Middle frontal gyrus (tissue), 1 donor: ENCODE measurements at regions not wholly inside any gene's neighbourhood (a gene's known extent, or its start where the extent isn't known, plus 50 kb on each side); places are given as distances from the start of the nearest gene placed in this dataset.

Experiments
- DNase-seq: peaks from one replicate; pipeline ENCODE4 v3.0.0-alpha.2; 2015; ENCODE audit warnings: low spot score; ENCODE audit errors: extremely low spot score

- no peak for DNase-seq
Observed at GRCh38 chr12:107344035-107344808, 250.9 kb upstream of the CRY1 start.

GRCh38 chr12:107347261-107347660 lies 253.9 kb upstream of the CRY1 start:
- DNase-seq: no peak

GRCh38 chr12:107349008-107349747 lies 255.8 kb upstream of the CRY1 start:
- DNase-seq: no peak

GRCh38 chr12:107349839-107350238 lies 256.5 kb upstream of the CRY1 start:
- no peak for DNase-seq

GRCh38 chr12:107351109-107351508 lies 257.8 kb upstream of the CRY1 start:
- no peak for DNase-seq

- no peak for DNase-seq
Observed at GRCh38 chr12:107351713-107352112, 258.4 kb upstream of the CRY1 start.

GRCh38 chr12:107352347-107353081 lies 259.2 kb upstream of the CRY1 start:
- no peak for DNase-seq

- DNase-seq: no peak
Observed at GRCh38 chr12:107353312-107353711, 260.0 kb upstream of the CRY1 start.

GRCh38 chr12:107355004-107355565 lies 261.7 kb upstream of the CRY1 start:
- DNase-seq: no peak

- no peak for DNase-seq
Observed at GRCh38 chr12:107355612-107356011, 262.3 kb upstream of the CRY1 start.

- no peak for DNase-seq
Observed at GRCh38 chr12:107356266-107356936, 263.1 kb upstream of the CRY1 start.

GRCh38 chr12:107356937-107357295 lies 263.6 kb upstream of the CRY1 start:
- DNase-seq: no peak

- DNase-seq: no peak
Observed at GRCh38 chr12:107359382-107359781, 266.0 kb upstream of the CRY1 start.

GRCh38 chr12:107360033-107360432 lies 266.7 kb upstream of the CRY1 start:
- DNase-seq: no peak

- no peak for DNase-seq
Observed at GRCh38 chr12:107360482-107360881, 267.1 kb upstream of the CRY1 start.

GRCh38 chr12:107361970-107362369 lies 268.6 kb upstream of the CRY1 start:
- DNase-seq: no peak

- DNase-seq: no peak
Observed at GRCh38 chr12:107362960-107363359, 269.6 kb upstream of the CRY1 start.

GRCh38 chr12:107364875-107365518 lies 271.6 kb upstream of the CRY1 start:
- DNase-seq: no peak

- no peak for DNase-seq
Observed at GRCh38 chr12:107365703-107366102, 272.4 kb upstream of the CRY1 start.

- DNase-seq: no peak
Observed at GRCh38 chr12:107366322-107366721, 273.0 kb upstream of the CRY1 start.

GRCh38 chr12:107368586-107368985 lies 275.2 kb upstream of the CRY1 start:
- DNase-seq: no peak
